ENCODE measurements at regions not wholly inside any gene's neighbourhood (a gene's known extent, or its start where the extent isn't known, plus 50 kb on each side); places are given as distances from the start of the nearest gene placed in this dataset.

GRCh38 chr5:110087829-110088228 lies 398.1 kb downstream of the MAN2A1 start:
- Histone ChIP-seq H3K9me2 (ENCODE audit: low read depth, low read length) (no peaks in the 10 kb centered on the region), H3K36me3 (ENCODE audit: insufficient read depth, low read length) (no peaks in the 10 kb centered on the region), H3K4me1 (ENCODE audit: insufficient read depth, low read length, severe bottlenecking) (peaks cover 32% of the 10 kb centered on the region), H3F3A (ENCODE audit: insufficient read depth, low read length) (no peaks in the 10 kb centered on the region), H3K79me2 (ENCODE audit: insufficient read depth, low read length) (no peaks in the 10 kb centered on the region), H4K20me1 (ENCODE audit: insufficient read depth, low read length) (no peaks in the 10 kb centered on the region), H3K9ac (ENCODE audit: low read length) (no peak overlapping the region), H3K9me3 (ENCODE audit: low read length) (no peaks in the 10 kb centered on the region), H2AFZ (ENCODE audit: low read length) (no peak overlapping the region), H3K27me3 (ENCODE audit: insufficient read depth, low read length) (no peaks in the 10 kb centered on the region), H3K4me3 (ENCODE audit: low read depth, low read length, poor library complexity, severe bottlenecking) (no peak overlapping the region), H3K27ac (ENCODE audit: low read depth, low read length, poor library complexity, severe bottlenecking) (no peak overlapping the region), H3K4me2 (ENCODE audit: low read length) (no peak overlapping the region)
- TF ChIP-seq CTCF (IDR thresholded peaks at IDR 0.05; ENCODE audit: low read length), result no peak
- no peak for TF ChIP-seq EZH2 (IDR thresholded peaks at IDR 0.05; ENCODE audit: borderline replicate concordance, low read length)

- Histone ChIP-seq H3K36me3 (ENCODE audit: insufficient read depth, low read length) (no peaks in the 10 kb centered on the region), H4K20me1 (ENCODE audit: insufficient read depth, low read length) (no peaks in the 10 kb centered on the region), H3K79me2 (ENCODE audit: insufficient read depth, low read length) (no peaks in the 10 kb centered on the region), H3K27me3 (ENCODE audit: insufficient read depth, low read length) (no peaks in the 10 kb centered on the region), H3K4me1 (ENCODE audit: insufficient read depth, low read length, severe bottlenecking) (peaks cover 32% of the 10 kb centered on the region), H3K4me2 (ENCODE audit: low read length) (no peak overlapping the region), H3F3A (ENCODE audit: insufficient read depth, low read length) (no peaks in the 10 kb centered on the region), H3K9me2 (ENCODE audit: low read depth, low read length) (no peaks in the 10 kb centered on the region), H2AFZ (ENCODE audit: low read length) (no peak overlapping the region), H3K27ac (ENCODE audit: low read depth, low read length, poor library complexity, severe bottlenecking) (peak overlapping the region; percentile 13), H3K4me3 (ENCODE audit: low read depth, low read length, poor library complexity, severe bottlenecking) (no peak overlapping the region), H3K9ac (ENCODE audit: low read length) (no peak overlapping the region), H3K9me3 (ENCODE audit: low read length) (no peaks in the 10 kb centered on the region)
- TF ChIP-seq CTCF (IDR thresholded peaks at IDR 0.05; ENCODE audit: low read length) (no peak), EZH2 (IDR thresholded peaks at IDR 0.05; ENCODE audit: borderline replicate concordance, low read length) (no peak)
Observed at GRCh38 chr5:110088676-110089436, 399.1 kb downstream of the MAN2A1 start.

- H3K9me3 ChIP-seq (ENCODE audit: low read length), result no peaks in the 10 kb centered on the region
- no peak overlapping the region for H3K4me2 ChIP-seq (ENCODE audit: low read length)
- no peaks in the 10 kb centered on the region for H3K9me2 ChIP-seq (ENCODE audit: low read depth, low read length)
- H4K20me1 ChIP-seq (ENCODE audit: insufficient read depth, low read length), result no peaks in the 10 kb centered on the region
- peaks cover 15% of the 10 kb centered on the region for H3K4me1 ChIP-seq (ENCODE audit: insufficient read depth, low read length, severe bottlenecking)
- TF ChIP-seq EZH2 (IDR thresholded peaks at IDR 0.05; ENCODE audit: borderline replicate concordance, low read length), result no peak
- TF ChIP-seq CTCF (IDR thresholded peaks at IDR 0.05; ENCODE audit: low read length), result no peak
- H3K27ac ChIP-seq (ENCODE audit: low read depth, low read length, poor library complexity, severe bottlenecking), result no peak overlapping the region
- H3K36me3 ChIP-seq (ENCODE audit: insufficient read depth, low read length), result 0 out of 2 replicates have a peak, but pooled peaks cover 7% of the 10 kb centered on the region
- no peak overlapping the region for H2AFZ ChIP-seq (ENCODE audit: low read length)
- H3K9ac ChIP-seq (ENCODE audit: low read length), result no peak overlapping the region
- H3K79me2 ChIP-seq (ENCODE audit: insufficient read depth, low read length), result no peaks in the 10 kb centered on the region
- H3K27me3 ChIP-seq (ENCODE audit: insufficient read depth, low read length), result no peaks in the 10 kb centered on the region
- H3K4me3 ChIP-seq (ENCODE audit: low read depth, low read length, poor library complexity, severe bottlenecking), result no peak overlapping the region
- H3F3A ChIP-seq (ENCODE audit: insufficient read depth, low read length), result no peaks in the 10 kb centered on the region
Observed at GRCh38 chr5:110092955-110093785, 403.4 kb downstream of the MAN2A1 start.

Data from OCI-LY1 (cell line).